Vagina (tissue), 2 donors: ENCODE measurements at regions not wholly inside any gene's neighbourhood (a gene's known extent, or its start where the extent isn't known, plus 50 kb on each side); places are given as distances from the start of the nearest gene placed in this dataset.

Experiments used
- POLR2A ChIP-seq, 2 donors: fragments of 450-650 bp; IDR thresholded peaks; one replicate each; pipeline ENCODE4 v1.6.1; 2017; ENCODE audit warnings: antibody characterized with exemption in 2 of 2, mild to moderate bottlenecking in 2 of 2, moderate library complexity in 2 of 2
- POLR2AphosphoS5 ChIP-seq, 2 donors: sonication (generic); formaldehyde crosslinking; IDR thresholded peaks; one replicate each; pipeline ENCODE4 v1.9.0; 2017; ENCODE audit warnings: antibody characterized with exemption in 2 of 2, mild to moderate bottlenecking in 2 of 2, low read depth in 1 of 2; ENCODE audit not compliant: insufficient read depth in 1 of 2
- TF ChIP-seq, protein P1 (sequence below), 3 experiments: fragments of 450-650 bp in 2 of 3; fragments of 200-600 bp in 1 of 3; sonication (generic) in 1 of 3; IDR thresholded peaks; one replicate each; pipeline ENCODE4 v1.5.1; 2017 to 2019; ENCODE audit warnings: antibody characterized with exemption in 3 of 3, mild to moderate bottlenecking in 2 of 3, moderate library complexity in 2 of 3

DNA sequence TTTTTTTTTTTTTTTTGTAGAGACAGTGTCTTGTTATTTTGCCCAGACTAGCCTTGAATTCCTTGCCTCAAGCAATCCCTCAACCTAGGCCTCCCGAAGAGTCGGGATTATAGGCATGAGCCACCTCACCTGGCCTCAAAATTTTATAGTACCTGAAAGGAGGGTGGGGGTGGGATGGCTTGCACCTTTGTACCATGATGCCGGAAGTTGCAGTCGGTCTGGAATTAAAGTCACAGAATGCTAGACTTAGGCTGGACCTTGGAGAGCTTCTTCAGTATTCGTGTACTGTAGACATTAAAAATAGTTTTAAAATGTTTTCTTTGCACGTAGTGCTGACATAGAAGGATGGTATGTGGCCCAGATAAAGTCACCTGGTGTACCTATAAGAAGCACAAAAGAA lies 280.9 kb downstream of the STIM2 start:
- TF ChIP-seq, protein P1, sequence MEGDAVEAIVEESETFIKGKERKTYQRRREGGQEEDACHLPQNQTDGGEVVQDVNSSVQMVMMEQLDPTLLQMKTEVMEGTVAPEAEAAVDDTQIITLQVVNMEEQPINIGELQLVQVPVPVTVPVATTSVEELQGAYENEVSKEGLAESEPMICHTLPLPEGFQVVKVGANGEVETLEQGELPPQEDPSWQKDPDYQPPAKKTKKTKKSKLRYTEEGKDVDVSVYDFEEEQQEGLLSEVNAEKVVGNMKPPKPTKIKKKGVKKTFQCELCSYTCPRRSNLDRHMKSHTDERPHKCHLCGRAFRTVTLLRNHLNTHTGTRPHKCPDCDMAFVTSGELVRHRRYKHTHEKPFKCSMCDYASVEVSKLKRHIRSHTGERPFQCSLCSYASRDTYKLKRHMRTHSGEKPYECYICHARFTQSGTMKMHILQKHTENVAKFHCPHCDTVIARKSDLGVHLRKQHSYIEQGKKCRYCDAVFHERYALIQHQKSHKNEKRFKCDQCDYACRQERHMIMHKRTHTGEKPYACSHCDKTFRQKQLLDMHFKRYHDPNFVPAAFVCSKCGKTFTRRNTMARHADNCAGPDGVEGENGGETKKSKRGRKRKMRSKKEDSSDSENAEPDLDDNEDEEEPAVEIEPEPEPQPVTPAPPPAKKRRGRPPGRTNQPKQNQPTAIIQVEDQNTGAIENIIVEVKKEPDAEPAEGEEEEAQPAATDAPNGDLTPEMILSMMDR (IDR thresholded peaks at IDR 0.05), result no peak
- no peak for TF ChIP-seq POLR2A (IDR thresholded peaks at IDR 0.05)
- no peak for TF ChIP-seq POLR2AphosphoS5 (IDR thresholded peaks at IDR 0.05; ENCODE audit: insufficient read depth in 1 of 2, low read depth in 1 of 2)
